K562 (cell line): ENCODE measurements at regions not wholly inside any gene's neighbourhood (a gene's known extent, or its start where the extent isn't known, plus 50 kb on each side); places are given as distances from the start of the nearest gene placed in this dataset.

ENCODE experiments used
- ATAC-seq: fragments of 200-7000 bp; cut with Tn5 transposase; 3 replicates; pipeline ENCODE4 v1.9.1; 2020; ENCODE audit warnings: moderate library complexity
- BruUV-seq: library from RNA; stranded (reverse); fragments of 400-500 nt; replicated peaks from 2 replicates; lab custom pipeline; 2021; lab: Mats Ljungman, UMichigan
- CTCF ChIA-PET: fragments of 300-600 bp; formaldehyde crosslinking; extraction: SDS; loops from one replicate; lab custom pipeline; 2021; ENCODE audit warnings: low intra/inter-chr PET ratio; lab: Yijun Ruan, JAX
- POLR2A ChIA-PET: fragments of 300-600, 350-650 bp; sonication (Branson Sonifier 250); formaldehyde crosslinking; extraction: SDS; loops from one replicate; lab custom pipeline; 2021; ENCODE audit warnings: antibody characterized with exemption, inconsistent platforms; lab: Yijun Ruan, JAX
- DNase-seq, 4 experiments: peaks; one replicate each; pipeline versions ENCODE4 v3.0.0 to v3.0.0-alpha.2; 2011 to 2018; ENCODE audit warnings: low spot score in 3 of 4, mixed read lengths in 3 of 4; ENCODE audit errors: extremely low read depth in 1 of 4
- FAIRE-seq: peaks from 2 replicates; lab custom pipeline; 2011; peaks lifted over from hg19 to GRCh38; lab: Jason Lieb, UNC
- H2AFZ ChIP-seq: 2 replicates; pipeline ENCODE4 v1.6.0; 2011; ENCODE audit warnings: low read depth, low read length, control low read depth, inconsistent platforms
- H3K27ac ChIP-seq: fragments of 200-600 bp; 3 replicates; pipeline ENCODE4 v1.8.0; 2011; ENCODE audit warnings: low read depth, mild to moderate bottlenecking, control low read depth, inconsistent platforms, low read length, moderate library complexity, mixed read lengths; ENCODE audit errors: extremely low read depth
- H3K27me3 ChIP-seq, 2 experiments: fragments of 300-600 bp in 1 of 2; 2 replicates in 1 of 2; 3 replicates in 1 of 2; pipeline versions ENCODE4 v1.6.0 to v1.8.0; 2011; ENCODE audit warnings: inconsistent platforms in 2 of 2, low read length in 2 of 2, mild to moderate bottlenecking in 1 of 2, mixed read lengths in 1 of 2, moderate library complexity in 1 of 2; ENCODE audit not compliant: control insufficient read depth in 2 of 2, insufficient read depth in 2 of 2
- H3K36me3 ChIP-seq: fragments of 300-600 bp; 3 replicates; pipeline ENCODE4 v1.8.0; 2011; ENCODE audit warnings: mild to moderate bottlenecking, low read length, inconsistent platforms; ENCODE audit not compliant: control insufficient read depth, insufficient read depth
- H3K4me1 ChIP-seq, 2 experiments: fragments of 200-600 bp in 1 of 2; replicated peaks in 1 of 2; 2 replicates in 1 of 2; 3 replicates in 1 of 2; pipeline versions ENCODE4 v1.5.1 to v1.8.0; 2011; ENCODE audit warnings: inconsistent platforms in 2 of 2, low read length in 2 of 2, mild to moderate bottlenecking in 1 of 2, mixed read lengths in 1 of 2, moderate library complexity in 1 of 2; ENCODE audit not compliant: control insufficient read depth in 2 of 2, insufficient read depth in 2 of 2
- H3K4me2 ChIP-seq: 2 replicates; pipeline ENCODE4 v1.6.1; 2011; ENCODE audit warnings: low read length, control low read depth, inconsistent platforms, mixed read lengths; ENCODE audit not compliant: insufficient read depth
- H3K4me3 ChIP-seq: fragments of 200-600 bp; sonication (generic), shearing (Covaris generic); 2 replicates; pipeline ENCODE4 v1.5.1; 2016; ENCODE audit warnings: control low read depth, inconsistent platforms
- H3K79me2 ChIP-seq: fragments of 200-600 bp; 3 replicates; pipeline ENCODE4 v1.8.0; 2011; ENCODE audit warnings: low read length, inconsistent platforms; ENCODE audit not compliant: control insufficient read depth, insufficient read depth
- H3K9ac ChIP-seq, 2 experiments: 2 replicates each; pipeline versions ENCODE4 v1.6.0 to v1.6.1; 2011; ENCODE audit warnings: low read depth in 2 of 2, low read length in 2 of 2, control low read depth in 1 of 2, inconsistent platforms in 1 of 2, mild to moderate bottlenecking in 1 of 2, mixed read lengths in 1 of 2; ENCODE audit not compliant: insufficient read depth in 1 of 2
- H3K9me1 ChIP-seq: one replicate; pipeline ENCODE4 v1.6.0; 2011; ENCODE audit warnings: inconsistent platforms, mild to moderate bottlenecking, low read length, moderate library complexity; ENCODE audit not compliant: control insufficient read depth, insufficient read depth
- H3K9me3 ChIP-seq: replicated peaks from 2 replicates; pipeline ENCODE4 v1.5.1; 2011; ENCODE audit warnings: low read depth, low read length, inconsistent platforms; ENCODE audit not compliant: control insufficient read depth, insufficient read depth
- H4K20me1 ChIP-seq: replicated peaks from 2 replicates; pipeline ENCODE4 v1.6.1; 2011; ENCODE audit warnings: low read length, inconsistent platforms, mixed read lengths; ENCODE audit not compliant: control insufficient read depth, insufficient read depth
- BHLHE40 ChIP-seq: IDR thresholded peaks from 2 replicates; pipeline ENCODE4 v1.6.1; 2011; ENCODE audit warnings: low read length, improper control_type of control experiment
- CCAR2 ChIP-seq: fragments of 200-400 bp; formaldehyde crosslinking; IDR thresholded peaks from 2 replicates; pipeline ENCODE4 v1.6.1; 2017; ENCODE audit warnings: mild to moderate bottlenecking, low read depth, low read length
- CEBPB ChIP-seq: fragments of 450-650 bp; IDR thresholded peaks from 2 replicates; pipeline ENCODE4 v1.6.1; 2016; ENCODE audit warnings: missing genetic modification characterization, missing compliant biosample characterization
- GABPB1 ChIP-seq: sonication (generic); formaldehyde crosslinking; IDR thresholded peaks from 2 replicates; pipeline ENCODE4 v1.8.0; 2022; ENCODE audit warnings: mild to moderate bottlenecking, missing genetic modification reagents
- GTF3C2 ChIP-seq: IDR thresholded peaks from 3 replicates; pipeline ENCODE4 v1.6.1; 2011; ENCODE audit warnings: borderline replicate concordance, mild to moderate bottlenecking, moderate library complexity; ENCODE audit not compliant: insufficient read length; ENCODE audit errors: extremely low read depth
- L3MBTL2 ChIP-seq: fragments of 450-650 bp; IDR thresholded peaks from 2 replicates; pipeline ENCODE4 v1.6.1; 2016; ENCODE audit warnings: mild to moderate bottlenecking, moderate library complexity
- MAFG ChIP-seq: fragments of 450-650 bp; conservative IDR thresholded peaks from 2 replicates; pipeline ENCODE4 v1.6.1; 2016; ENCODE audit warnings: missing genetic modification characterization, missing compliant biosample characterization
- NKRF ChIP-seq: fragments of 450-650 bp; IDR thresholded peaks from 2 replicates; pipeline ENCODE4 v1.6.1; 2016; ENCODE audit warnings: borderline replicate concordance
- NRF1 ChIP-seq, 2 experiments: fragments of 450-650 bp; IDR thresholded peaks in 1 of 2; conservative IDR thresholded peaks in 1 of 2; 2 replicates each; pipeline ENCODE4 v1.6.1; 2014; ENCODE audit warnings: mild to moderate bottlenecking in 2 of 2
- ZNF76 ChIP-seq: fragments of 250-450 bp; sonication (Bioruptor Pico); IDR thresholded peaks from 2 replicates; pipeline ENCODE4 v1.4.0; 2020; ENCODE audit warnings: mild to moderate bottlenecking, moderate library complexity, borderline replicate concordance
- WGBS: fragments of 100-300 bp; shearing (Covaris generic); methylation state at CpG from one replicate; pipeline ENCODE4 v1.1.6; 2016; ENCODE audit warnings: low coverage, mixed read lengths; ENCODE audit not compliant: insufficient coverage; ENCODE audit errors: missing lambda C conversion rate; 5-methylcytosine and 5-hydroxymethylcytosine counted together
- in situ Hi-C: fragments of 300-500 bp; cut with MboI; formaldehyde crosslinking; loops from 4 replicates; pipeline ENCODE4 v1.15.0; 2018; ENCODE audit warnings: inconsistent platforms, mixed read lengths
- intact Hi-C: fragments of 100-400 bp; cut with micrococcal nuclease; formaldehyde crosslinking; loops from 2 replicates; pipeline ENCODE4 v1.14.2; 2022
- TF ChIP-seq, protein P1 (sequence below): fragments of 450-650 bp; IDR thresholded peaks from 2 replicates; pipeline ENCODE4 v1.6.1; 2016

GRCh38 chr21:16395285-16395684 lies 665.5 kb downstream of the USP25 start:
- intact Hi-C loops: no loop called here

More at GRCh38 chr21:16395285-16395684, 665.5 kb downstream of the USP25 start:
- no peak overlapping the region for H3K27ac ChIP-seq
- no peaks in the 10 kb centered on the region for H4K20me1 ChIP-seq
- no peaks in the 10 kb centered on the region for H3K4me1 ChIP-seq
- H3K9ac ChIP-seq: no peak overlapping the region
- no peak overlapping the region for H2AFZ ChIP-seq
- DNase-seq: no peak
- no peak overlapping the region for H3K4me3 ChIP-seq
- no peak overlapping the region for H3K4me2 ChIP-seq
- no peaks in the 10 kb centered on the region for H3K79me2 ChIP-seq
- H3K9me3 ChIP-seq: no peaks in the 10 kb centered on the region
- no peaks in the 10 kb centered on the region for H3K36me3 ChIP-seq
- no peak for FAIRE-seq
- H3K9me1 ChIP-seq: no peaks in the 10 kb centered on the region
- TF ChIP-seq CCAR2 (no peak), ZNF76 (CRISPR knock-in tag) (no peak), L3MBTL2 (no peak), NKRF (no peak), MAFG (tag) (no peak), GTF3C2 (no peak), NRF1 (conservative IDR thresholded peaks at IDR 0.05 in 1 of 2, IDR thresholded peaks at IDR 0.05 in 1 of 2) (no peak), CEBPB (tag) (no peak), BHLHE40 (no peak), GABPB1 (CRISPR knock-in tag) (no peak)
- TF ChIP-seq, protein P1, sequence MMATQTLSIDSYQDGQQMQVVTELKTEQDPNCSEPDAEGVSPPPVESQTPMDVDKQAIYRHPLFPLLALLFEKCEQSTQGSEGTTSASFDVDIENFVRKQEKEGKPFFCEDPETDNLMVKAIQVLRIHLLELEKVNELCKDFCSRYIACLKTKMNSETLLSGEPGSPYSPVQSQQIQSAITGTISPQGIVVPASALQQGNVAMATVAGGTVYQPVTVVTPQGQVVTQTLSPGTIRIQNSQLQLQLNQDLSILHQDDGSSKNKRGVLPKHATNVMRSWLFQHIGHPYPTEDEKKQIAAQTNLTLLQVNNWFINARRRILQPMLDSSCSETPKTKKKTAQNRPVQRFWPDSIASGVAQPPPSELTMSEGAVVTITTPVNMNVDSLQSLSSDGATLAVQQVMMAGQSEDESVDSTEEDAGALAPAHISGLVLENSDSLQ: no peak
- H3K27me3 ChIP-seq: no peaks in the 10 kb centered on the region
- in situ Hi-C loops: no loop called here
- no TSS peak for BruUV-seq
- POLR2A ChIA-PET: no interaction called here
- 0% methylated on average over 2 of the region's 2 CpGs for WGBS
- no peak for ATAC-seq
- CTCF ChIA-PET: no interaction called here
